Uterus (tissue), 2 donors: ENCODE measurements at regions not wholly inside any gene's neighbourhood (a gene's known extent, or its start where the extent isn't known, plus 50 kb on each side); places are given as distances from the start of the nearest gene placed in this dataset.

ENCODE experiments used
- CTCF ChIP-seq, 4 experiments: fragments of 200-600 bp in 2 of 4; fragments of 450-650 bp in 2 of 4; sonication (generic) in 2 of 4; IDR thresholded peaks; one replicate each; pipeline ENCODE4 v1.5.1; 2016 to 2019; ENCODE audit warnings: antibody characterized with exemption in 4 of 4, mild to moderate bottlenecking in 2 of 4, moderate library complexity in 1 of 4
- POLR2A ChIP-seq, 2 donors: fragments of 450-650 bp; IDR thresholded peaks; one replicate each; pipeline ENCODE4 v1.6.1; 2016; ENCODE audit warnings: antibody characterized with exemption in 2 of 2, mild to moderate bottlenecking in 1 of 2, moderate library complexity in 1 of 2

- TF ChIP-seq CTCF (IDR thresholded peaks at IDR 0.05): no peak
- TF ChIP-seq POLR2A (IDR thresholded peaks at IDR 0.05): no peak
Measured at GRCh38 chr1:56409112-56409691, 170.2 kb downstream of the PLPP3 start.
